HG03139 (cell line): ENCODE measurements at regions not wholly inside any gene's neighbourhood (a gene's known extent, or its start where the extent isn't known, plus 50 kb on each side); places are given as distances from the start of the nearest gene placed in this dataset.

ENCODE experiments used
- ATAC-seq: cut with Tn5 transposase; IDR thresholded peaks from one replicate; pipeline ENCODE4 v1.9.1; 2021; ENCODE audit not compliant: unreplicated experiment

GRCh38 chr7:35508623-35509400 lies 186.1 kb downstream of the HERPUD2 start:
- ATAC-seq: no peak

- no peak for ATAC-seq
Observed at GRCh38 chr7:35505066-35505465, 189.9 kb downstream of the HERPUD2 start.

GRCh38 chr7:35504365-35504764 lies 190.6 kb downstream of the HERPUD2 start:
- no peak for ATAC-seq

- ATAC-seq: no peak
Observed at GRCh38 chr7:35501681-35502080, 193.3 kb downstream of the HERPUD2 start.

- ATAC-seq: no peak
Observed at GRCh38 chr7:35499226-35499625, 195.7 kb downstream of the HERPUD2 start.

- ATAC-seq: no peak
Observed at GRCh38 chr7:35498416-35498815, 196.5 kb downstream of the HERPUD2 start.

- ATAC-seq: no peak
Observed at GRCh38 chr7:35495844-35496243, 199.1 kb downstream of the HERPUD2 start.

GRCh38 chr7:35495377-35495776 lies 199.6 kb downstream of the HERPUD2 start:
- ATAC-seq: no peak

- no peak for ATAC-seq
Observed at GRCh38 chr7:35494407-35494806, 200.5 kb downstream of the HERPUD2 start.

GRCh38 chr7:35492451-35493175 lies 202.3 kb downstream of the HERPUD2 start:
- no peak for ATAC-seq

- no peak for ATAC-seq
Observed at GRCh38 chr7:35491233-35491632, 203.7 kb downstream of the HERPUD2 start.

- ATAC-seq: no peak
Observed at GRCh38 chr7:35487841-35488240, 207.1 kb downstream of the HERPUD2 start.

GRCh38 chr7:35487402-35487801 lies 207.5 kb downstream of the HERPUD2 start:
- no peak for ATAC-seq

- no peak for ATAC-seq
Observed at GRCh38 chr7:35485436-35485835, 209.5 kb downstream of the HERPUD2 start.

GRCh38 chr7:35483568-35483967 lies 211.4 kb downstream of the HERPUD2 start:
- no peak for ATAC-seq

- ATAC-seq: no peak
Observed at GRCh38 chr7:35482231-35482630, 212.7 kb downstream of the HERPUD2 start.

GRCh38 chr7:35480806-35481205 lies 214.1 kb downstream of the HERPUD2 start:
- ATAC-seq: no peak

- ATAC-seq: no peak
Observed at GRCh38 chr7:35477609-35478008, 217.3 kb downstream of the HERPUD2 start.

GRCh38 chr7:35474100-35474499 lies 220.2 kb upstream of the TBX20 start:
- ATAC-seq: no peak

GRCh38 chr7:35468606-35469005 lies 214.7 kb upstream of the TBX20 start:
- ATAC-seq: no peak

- no peak for ATAC-seq
Observed at GRCh38 chr7:35467456-35467978, 213.6 kb upstream of the TBX20 start.

- no peak for ATAC-seq
Observed at GRCh38 chr7:35465791-35466336, 212.0 kb upstream of the TBX20 start.
